NCI-H146 (cell line): ENCODE measurements at regions not wholly inside any gene's neighbourhood (a gene's known extent, or its start where the extent isn't known, plus 50 kb on each side); places are given as distances from the start of the nearest gene placed in this dataset.

ENCODE experiments used
- DNase-seq: peaks from one replicate; lab custom pipeline; 2025; lab: John Stamatoyannopoulos, UW

DNA sequence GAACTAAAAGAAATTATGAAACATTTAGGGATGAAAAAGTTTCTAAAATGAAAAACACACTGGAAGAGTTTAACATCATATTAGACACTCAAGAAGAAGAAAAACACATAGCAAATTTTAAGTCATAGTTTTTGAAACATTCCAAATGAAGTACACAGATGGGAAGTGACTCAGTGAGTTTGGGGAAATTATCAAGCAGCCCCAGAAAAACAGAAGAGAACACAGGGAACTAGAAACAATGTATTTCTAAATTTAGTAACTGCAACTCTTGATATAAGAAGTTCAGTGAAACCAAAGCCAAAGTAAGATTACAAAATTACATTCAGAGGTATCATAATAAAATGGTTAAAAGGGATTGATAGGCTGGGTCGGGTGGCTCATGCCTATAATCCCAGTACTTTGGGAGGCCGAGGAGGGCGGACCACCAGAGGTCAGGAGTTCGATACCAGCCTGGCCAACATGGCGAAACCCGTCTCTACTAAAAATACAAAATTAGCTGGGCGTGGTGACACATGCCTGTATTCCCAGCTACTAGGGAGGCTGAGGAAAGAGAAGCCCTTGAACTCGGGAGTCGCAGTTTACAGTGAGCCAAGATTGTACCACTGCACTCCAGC is 461.2 kb downstream of the KCTD8 start:
- no peak for DNase-seq

DNA sequence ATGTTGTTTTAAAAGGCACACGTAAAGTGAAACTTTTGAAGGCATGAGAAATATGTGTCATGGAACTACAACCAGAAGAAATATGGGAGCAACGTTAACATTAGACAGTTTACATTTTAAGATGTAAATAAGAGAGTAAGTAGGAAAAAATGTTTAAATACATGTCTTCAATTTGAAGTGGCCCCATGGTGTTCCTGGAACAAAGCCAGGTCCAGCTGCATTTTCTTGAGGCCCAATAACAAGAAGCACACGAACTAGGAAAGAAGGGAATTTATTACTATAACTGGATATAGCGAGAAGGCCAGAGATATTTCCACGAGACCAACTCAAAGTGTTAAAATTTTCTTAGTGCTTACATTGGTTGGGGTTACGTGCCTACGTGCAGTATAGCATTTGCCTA is 458.1 kb downstream of the KCTD8 start:
- DNase-seq, result peak; percentile 14

DNA sequence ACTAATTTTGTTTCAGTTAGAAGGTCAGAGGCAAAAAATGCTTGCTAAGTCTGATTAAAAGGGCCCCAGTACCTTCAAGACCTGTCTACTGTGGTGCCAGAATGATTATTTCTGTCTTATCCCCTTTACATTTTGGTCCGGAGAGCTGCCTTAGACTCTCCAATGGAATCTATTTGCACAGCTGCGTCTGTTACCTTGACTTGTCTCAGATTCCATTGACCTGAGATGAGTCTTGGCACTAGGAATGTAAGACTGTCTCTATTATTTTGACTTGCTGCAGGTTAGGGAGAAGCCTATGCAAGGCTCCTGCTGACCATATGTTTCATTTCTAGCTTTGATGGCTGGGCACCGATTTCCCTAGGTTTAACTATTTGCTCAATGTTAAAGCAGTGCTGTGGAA is 457.6 kb downstream of the KCTD8 start:
- peak; percentile 64 for DNase-seq

DNA sequence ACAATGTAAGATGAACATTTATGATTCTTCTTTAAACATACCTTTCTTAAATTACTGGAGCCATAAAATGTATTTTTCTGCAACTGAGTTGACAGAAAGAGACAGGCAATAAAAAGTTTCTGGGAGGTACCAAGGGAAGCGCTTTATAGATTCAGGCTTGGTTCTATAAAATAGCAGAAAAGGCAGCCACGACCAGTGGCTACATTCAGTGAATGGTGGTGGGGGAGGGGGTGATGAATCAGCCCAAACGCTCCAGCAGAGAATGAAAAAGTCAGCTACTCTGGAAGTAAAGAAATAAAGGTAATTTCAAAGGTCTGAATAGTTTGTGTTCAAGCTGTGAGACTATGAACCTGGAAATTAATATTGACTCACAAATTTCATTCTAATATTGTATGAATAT is 456.1 kb downstream of the KCTD8 start:
- peak; percentile 32 for DNase-seq

DNA sequence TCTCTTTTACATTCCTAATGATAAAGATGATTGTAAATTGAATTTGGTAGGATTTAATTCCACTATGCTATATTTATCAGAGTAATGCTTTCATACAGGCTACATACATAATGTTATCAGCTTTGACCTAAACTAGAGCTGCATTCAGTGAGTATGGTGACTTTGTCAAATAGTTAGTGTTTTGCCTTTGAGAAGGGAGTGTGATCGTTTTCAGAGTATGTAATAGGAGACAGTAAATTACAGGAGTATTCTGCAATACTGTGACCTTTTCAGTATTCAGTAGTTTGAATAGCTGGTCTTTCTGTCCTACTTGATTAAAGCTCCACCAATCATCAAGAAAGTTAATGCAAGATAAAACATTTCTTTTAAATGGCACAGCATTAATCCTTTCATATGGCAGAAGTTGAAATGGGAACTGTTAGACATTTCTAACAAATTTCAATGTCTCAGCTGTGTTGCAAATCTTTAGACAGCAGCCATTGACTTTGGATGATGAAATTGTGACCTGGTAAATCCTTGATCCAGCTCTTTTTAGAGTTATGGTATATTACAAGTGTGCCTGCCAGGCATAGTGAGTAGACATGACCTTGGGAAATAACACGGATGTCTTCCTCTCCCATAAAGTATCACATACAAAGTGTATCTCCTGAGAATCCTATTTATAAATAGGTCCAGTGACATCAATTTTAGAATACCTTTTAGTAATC is 455.3 kb downstream of the KCTD8 start:
- peak; percentile 14 for DNase-seq

DNA sequence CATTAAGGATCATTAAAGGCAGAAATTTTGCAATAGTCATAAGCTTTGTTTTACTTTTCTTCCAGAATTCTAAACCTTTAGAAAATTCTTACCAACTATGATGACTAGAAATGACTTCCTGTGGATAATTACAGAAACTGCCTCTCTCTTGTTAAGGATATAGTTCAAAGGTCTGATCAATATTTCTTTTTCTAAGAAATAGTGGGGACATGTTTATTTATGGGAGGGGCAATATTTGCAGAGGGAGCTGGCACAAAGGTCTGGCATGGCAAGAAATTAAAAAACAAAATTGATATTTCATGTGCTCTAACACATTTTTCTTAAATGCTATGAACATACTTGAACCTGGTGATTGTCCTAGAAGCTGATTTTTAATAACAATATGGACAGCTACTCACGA is 448.9 kb downstream of the KCTD8 start:
- peak; percentile 67 for DNase-seq

DNA sequence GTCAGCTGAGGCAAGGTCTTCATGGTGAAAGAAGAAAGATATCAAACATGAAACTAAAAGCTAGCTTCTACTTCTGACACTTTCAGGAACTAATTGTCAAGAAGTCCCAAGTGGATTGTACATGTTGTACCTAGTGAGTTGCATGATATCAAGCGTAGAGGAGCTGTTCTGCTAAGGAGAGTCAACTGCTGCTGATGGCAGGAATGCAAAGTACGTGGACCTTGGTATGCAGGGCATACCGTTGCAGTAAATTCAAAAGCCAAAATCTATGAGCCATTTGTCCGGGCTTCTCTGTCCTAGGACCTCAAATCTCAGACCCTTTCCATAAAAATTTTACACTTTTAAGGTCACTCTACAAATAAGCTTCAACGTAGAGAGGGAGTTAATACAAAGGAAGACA is 446.2 kb downstream of the KCTD8 start:
- no peak for DNase-seq

DNA sequence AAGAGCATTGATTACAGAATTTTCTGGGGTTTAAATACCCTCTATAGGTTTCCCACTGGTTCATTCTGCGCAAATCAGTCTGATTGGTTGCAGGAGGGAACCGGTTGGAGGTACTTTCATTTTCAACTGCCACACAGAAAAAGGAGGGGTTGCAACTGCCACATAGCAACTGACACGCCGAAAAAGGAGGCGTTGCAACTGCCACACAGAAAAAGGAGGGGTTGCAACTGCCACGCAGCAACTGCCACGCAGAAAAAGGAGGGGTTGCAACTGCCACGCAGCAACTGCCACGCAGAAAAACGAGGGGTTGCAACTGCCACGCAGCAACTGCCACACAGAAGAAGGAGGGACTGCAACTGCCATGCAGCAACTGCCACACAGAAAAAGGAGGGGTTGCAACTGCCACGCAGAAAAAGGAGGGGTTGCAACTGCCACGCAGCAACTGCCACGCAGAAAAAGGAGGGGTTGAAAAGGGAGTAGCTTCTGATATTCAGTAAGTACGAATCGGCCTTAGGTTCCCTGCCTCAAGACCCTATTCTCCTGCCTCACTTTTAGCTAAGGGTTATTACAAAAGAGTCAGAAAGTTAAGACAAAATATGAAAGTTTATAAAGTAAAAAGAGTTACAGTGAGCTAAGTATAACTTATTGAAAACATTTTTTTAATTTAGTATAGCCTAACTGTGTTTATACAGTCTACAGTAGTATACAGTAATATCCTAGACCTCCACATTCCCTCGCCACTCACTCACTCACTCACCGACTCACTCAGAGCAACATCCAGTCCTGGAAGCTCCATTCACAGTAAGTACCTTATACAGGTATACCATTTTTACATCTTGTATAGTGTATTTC is 431.8 kb downstream of the KCTD8 start:
- DNase-seq, result peak; percentile 47

DNA sequence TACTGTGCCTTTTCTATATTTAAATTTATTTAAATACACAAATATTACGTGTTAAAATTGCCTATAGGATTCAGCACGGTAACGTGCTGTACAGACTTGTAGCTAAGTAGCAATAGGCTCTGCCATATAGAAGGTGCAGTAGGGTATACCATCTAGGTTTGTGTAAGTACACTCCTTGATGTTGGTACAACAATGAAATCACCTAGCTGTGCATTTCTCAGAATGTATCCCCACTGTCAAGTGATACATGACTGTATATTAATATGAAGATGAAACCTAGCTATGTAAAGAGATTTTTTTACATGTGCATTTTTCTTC is 431.2 kb downstream of the KCTD8 start:
- DNase-seq, result peak; percentile 32

DNA sequence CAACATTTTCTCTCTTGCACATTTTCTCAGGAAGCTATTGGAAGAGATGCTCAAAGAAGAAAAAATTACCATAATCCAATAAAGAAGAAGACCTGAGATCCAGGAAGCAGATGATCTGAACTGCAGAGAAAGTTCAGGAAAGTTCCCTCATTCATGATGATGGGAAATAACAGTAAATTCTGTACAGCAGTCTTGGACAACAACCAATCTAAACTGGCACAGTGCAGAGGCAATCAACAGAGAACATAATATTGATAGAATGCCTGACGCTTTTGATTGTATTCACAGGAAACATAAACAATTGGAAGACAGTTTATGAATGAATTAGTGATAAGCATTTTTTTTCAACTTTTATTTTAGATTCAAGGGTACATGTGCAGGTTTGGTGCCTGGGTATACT is 428.9 kb downstream of the KCTD8 start:
- no peak for DNase-seq

DNA sequence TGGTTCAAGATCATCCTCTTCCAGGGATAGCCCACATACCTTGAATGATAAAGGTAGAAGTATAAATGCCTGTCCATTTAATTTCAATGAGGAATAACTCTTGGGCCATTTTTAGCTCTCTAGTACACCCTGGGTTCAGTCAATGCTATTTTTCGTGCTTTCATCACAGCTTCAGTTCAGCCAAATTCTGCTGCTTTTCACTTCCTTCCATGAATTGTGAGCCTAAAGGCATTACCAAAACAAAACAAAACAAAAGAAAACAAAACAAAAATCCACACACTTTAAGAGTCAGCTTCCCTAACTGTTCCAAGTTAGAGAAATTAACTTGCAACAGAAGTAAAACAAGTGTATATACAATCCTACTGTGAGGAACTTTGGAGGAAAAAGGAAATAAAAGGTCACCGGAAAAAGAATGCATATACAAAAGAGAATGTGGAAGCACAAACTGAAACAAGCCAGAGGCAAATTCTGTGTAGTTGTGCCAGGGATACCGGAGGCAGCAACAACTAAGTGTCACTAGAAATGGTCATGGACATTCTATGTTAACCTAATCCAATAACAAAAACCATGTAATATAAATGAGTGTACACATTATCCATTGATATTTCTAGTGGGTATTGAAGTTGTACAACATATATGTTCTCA is 423.1 kb downstream of the KCTD8 start:
- DNase-seq, result no peak

DNA sequence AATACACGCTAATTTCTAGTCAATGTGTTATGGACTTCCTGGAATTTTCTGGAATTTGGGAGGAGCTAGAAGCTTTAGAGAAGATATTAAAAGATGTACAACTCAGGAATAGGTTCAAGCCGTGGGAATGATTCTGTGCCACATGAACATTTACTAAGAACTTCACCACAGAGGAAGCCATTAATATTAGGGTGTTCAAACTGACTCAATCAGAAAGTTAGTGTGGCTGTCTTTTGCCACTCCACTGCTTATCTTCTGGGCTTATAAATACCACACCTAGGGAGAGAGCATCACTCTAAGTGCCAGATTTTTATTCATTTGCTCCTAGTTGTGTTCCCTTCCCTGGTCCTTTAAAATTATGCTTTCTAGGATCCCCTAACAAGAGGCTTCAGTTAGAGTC is 409.8 kb downstream of the KCTD8 start:
- no peak for DNase-seq

DNA sequence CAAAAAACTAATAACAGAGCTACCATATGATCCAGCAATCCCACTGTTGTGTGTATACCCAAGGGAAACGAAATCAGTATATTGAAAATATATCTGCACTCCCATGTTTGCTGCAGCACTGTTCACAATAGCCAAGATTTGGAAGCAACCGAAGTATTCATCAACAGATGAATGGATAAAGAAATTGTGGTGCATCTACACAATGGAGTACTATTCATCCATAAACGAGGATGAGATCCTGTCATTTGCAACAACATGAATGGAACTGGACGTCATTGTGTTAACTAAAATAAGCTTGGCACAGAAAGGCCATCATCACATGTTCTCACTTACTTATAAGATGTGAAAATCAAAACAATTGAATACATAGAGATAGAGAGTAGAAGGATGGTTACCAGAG is 402.1 kb downstream of the KCTD8 start:
- no peak for DNase-seq

DNA sequence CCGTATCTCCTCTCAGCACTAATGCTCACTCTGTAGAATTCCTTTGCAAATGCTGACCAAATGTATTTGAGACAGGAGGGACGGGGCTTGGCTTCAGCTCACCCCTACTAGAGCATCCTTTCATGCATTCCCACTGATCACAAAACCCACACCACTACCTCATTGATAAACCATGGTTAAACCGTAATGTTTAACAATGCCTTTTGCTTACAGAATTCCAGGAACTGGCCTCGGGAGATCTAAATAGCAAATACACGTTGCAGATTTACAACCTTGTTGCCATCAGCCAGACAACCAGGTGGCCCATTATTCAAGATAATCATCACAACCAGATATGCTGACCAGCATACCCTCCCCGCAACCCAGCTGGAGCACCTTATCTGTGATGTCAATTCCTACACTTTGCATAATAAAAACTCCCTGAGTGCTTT is 391.9 kb downstream of the KCTD8 start:
- DNase-seq, result peak; percentile 87

DNA sequence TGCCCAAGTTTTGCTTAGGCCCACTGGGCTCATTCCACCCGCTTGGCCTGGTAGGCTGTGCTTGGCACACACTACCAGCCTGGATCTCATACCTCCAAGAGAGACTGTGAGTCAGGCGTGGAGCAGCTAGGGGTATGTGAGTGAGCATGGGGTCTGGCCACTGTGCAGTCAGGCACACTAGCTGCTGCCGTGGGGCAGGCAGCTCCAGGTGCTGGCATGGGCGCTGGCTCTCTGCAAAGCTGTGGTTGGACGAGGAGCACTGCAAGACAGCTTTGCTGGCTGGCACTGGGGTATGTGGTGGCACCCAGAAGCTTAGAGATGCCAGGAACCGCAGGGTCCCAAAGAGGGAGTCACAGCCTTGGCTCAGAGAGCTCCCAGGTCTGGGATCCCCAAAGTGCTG is 377.8 kb downstream of the KCTD8 start:
- DNase-seq, result no peak

DNA sequence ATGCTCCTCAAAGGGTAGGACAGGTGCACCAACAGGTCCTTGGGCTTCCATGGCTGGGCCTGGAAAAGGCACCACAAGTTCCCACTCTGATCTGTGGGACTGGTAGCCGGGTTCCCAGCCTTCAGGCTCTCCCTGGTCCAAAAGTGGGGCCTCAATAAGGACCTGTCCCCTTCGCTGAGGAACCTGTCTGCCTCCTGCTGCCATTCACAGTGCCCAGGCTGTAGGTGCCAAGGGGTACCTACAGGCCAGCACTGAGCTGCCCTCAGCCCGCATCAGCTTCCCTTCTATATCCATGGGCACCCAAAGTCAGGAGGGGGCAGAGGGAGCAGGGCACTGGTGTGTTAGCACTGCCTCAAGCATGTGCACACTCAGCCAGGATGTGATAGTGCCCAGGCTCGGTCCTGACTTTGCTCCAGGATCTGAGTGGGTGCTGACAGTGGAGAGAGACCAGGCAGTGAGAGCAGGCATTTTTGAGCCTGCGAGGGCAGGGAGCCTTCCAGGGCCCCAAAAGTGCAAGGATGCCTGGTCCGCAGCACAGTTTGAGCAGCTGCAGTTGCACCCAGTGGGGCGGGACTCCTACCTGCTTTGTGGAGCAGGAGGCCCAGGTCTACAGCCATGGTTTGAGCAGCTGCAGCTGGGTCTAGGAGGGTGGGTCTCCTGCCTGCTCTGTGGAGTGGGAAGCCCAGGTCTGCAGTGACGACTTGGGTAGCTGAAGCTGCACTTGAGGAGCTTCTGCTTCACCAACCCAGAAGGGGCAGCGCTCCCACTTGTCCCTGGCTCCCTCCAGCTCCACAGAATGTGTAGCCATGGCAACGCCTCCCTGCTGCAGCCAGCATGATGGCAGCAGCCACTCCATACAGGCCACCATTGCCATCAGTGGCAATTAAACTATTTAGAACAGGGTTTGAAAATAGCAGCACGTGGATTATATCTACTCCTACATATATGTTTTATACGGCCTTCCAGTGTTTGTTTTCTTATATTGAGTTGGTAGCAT is 376.4 kb downstream of the KCTD8 start:
- peak; percentile 3 for DNase-seq

DNA sequence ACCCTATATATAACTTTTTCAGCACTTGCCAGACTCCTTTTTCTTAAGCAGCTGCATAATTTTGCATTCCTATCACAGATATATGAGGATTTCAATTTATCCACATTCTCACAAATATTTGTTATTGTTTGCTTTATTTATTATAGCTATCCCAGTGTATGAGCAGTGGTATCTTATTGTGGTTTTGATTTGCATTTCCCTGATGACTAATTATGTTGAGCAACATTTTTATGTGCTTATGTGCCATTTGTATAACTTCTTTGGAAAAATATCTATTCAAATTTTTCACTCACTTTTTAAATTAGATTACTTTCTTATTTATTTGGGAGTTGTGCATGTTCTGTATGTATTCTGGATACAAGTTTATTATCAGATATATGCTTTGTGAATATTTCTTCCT is 361.9 kb downstream of the KCTD8 start:
- no peak for DNase-seq

DNA sequence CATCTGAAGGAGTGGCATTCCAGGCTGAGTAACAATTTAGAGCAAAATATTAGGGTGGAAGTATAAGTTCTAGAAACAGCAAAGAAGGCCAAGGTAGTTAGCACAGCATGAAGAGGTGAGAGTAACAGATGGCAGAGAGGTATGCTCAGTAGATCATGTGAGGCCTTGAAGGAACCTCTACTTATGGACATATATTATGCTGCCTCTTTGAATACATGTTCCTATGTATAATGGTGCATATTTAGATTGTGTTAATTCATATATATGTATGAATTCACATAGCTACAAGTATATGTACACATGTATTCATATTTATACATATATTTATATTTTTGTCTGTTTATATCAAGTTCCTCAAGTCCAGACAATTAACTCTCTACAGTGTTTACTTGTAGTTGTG is 355.2 kb downstream of the KCTD8 start:
- DNase-seq, result no peak

DNA sequence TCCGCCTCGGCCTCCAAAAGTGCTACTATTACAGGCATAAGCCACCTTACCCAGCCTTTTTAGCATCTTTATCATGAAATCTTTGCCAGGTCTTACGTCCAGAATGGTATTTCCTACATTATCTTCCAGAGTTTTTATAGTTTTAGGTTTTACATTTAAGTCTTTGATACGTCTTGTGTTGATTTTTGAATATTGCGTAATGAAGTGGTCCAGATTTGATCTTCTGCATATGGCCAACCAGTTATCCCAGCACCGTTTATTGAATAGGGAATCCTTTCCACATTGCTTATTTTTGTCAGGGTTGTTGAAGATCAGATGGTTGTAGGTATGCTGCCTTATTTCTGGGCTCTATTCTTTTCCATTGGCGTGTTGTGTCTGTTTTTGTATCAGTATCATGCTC is 349.6 kb downstream of the KCTD8 start:
- no peak for DNase-seq

DNA sequence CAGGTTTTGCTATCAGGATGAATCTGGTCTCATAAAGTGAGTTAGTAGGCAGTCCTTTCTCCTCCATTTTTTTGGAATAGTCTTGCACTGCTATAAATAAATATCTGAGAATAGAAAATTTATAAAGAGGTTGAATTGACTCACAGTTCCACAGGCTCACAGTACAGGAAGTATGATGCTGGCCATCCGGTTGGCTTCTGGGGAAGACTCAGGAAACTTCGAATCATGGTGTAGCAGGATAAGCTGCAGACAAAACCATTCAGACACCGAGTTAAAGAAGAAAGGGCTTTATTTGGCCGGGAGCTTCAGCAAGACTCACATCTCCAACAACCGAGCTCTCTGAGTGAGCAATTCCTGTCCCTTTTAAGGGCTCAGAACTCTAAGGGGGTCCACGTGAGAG is 348.2 kb downstream of the KCTD8 start:
- no peak for DNase-seq

DNA sequence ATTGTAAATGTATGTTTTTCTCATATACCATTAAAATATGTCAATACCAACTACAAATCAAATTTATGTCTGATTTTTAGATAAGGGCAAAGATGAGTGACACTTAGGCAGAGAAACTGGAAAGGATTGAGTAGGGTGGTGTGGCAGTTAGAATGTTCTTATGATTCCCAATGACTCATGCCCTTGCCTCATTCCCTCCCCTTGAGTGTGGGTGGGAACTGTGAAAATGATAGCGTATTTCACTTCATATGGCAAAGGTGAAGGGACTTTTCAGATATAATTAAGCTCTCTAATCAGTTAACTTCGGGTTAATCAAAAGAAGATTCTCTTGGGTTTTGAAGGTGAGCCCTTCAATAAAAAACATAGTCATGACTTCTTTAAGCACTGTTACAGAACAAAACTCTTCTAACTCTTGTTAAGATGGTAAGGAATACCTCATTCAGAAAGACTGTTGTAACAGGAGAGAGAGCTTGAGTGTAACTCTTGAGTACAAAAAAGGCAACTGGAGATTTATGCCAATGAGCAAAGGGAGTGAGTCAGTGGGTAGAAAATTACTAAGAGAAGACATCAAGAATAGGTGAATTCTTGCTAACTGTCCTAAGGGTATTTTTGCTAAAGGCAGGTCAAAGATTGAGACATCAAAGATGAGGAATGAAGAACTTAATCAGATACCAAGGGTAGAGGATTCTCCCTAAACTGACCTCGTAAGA is 329.5 kb downstream of the KCTD8 start:
- no peak for DNase-seq
